CD4-positive, alpha-beta T cell (primary cell): ENCODE measurements at regions not wholly inside any gene's neighbourhood (a gene's known extent, or its start where the extent isn't known, plus 50 kb on each side); places are given as distances from the start of the nearest gene placed in this dataset.

ENCODE experiments used
- ATAC-seq: fragments of 200-7000 bp; cut with Tn5 transposase; one replicate; pipeline ENCODE4 v1.10.0; 2022; ENCODE audit warnings: mild to moderate bottlenecking; ENCODE audit not compliant: poor library complexity
- CTCF ChIA-PET: fragments of 350-600 bp; sonication (Branson Sonifier 250); formaldehyde crosslinking; loops from one replicate; lab custom pipeline; 2021; ENCODE audit warnings: antibody characterized with exemption, inconsistent platforms; lab: Charles Lee
- POLR2A ChIA-PET: fragments of 350-600 bp; sonication (Branson Sonifier 250); formaldehyde crosslinking; loops from one replicate; lab custom pipeline; 2021; ENCODE audit warnings: antibody characterized with exemption, inconsistent platforms; lab: Charles Lee
- DNase-seq, 14 experiments: peaks; one replicate each; pipeline ENCODE4 v3.0.0-alpha.2; 2013 to 2020; ENCODE audit warnings: mixed read lengths in 2 of 14
- H3K27ac ChIP-seq, 2 donors: one replicate each; pipeline versions ENCODE4 v1.5.1 to v1.7.0; 2013; ENCODE audit warnings: low read length in 2 of 2, low read depth in 1 of 2, mild to moderate bottlenecking in 1 of 2
- H3K27me3 ChIP-seq, 2 experiments: 1 replicate in 1 of 2; 2 replicates in 1 of 2; pipeline versions ENCODE4 v1.6.1 to v1.7.0; 2013; ENCODE audit warnings: low read length in 2 of 2, control low read depth in 1 of 2, mild to moderate bottlenecking in 1 of 2, moderate library complexity in 1 of 2; ENCODE audit not compliant: insufficient read depth in 2 of 2, control insufficient read depth in 1 of 2
- H3K36me3 ChIP-seq: one replicate; pipeline ENCODE4 v1.6.1; 2013; ENCODE audit warnings: low read length, control low read depth; ENCODE audit not compliant: insufficient read depth
- H3K4me1 ChIP-seq: one replicate; pipeline ENCODE4 v1.6.1; 2013; ENCODE audit warnings: low read length, control low read depth; ENCODE audit not compliant: insufficient read depth
- H3K4me3 ChIP-seq: one replicate; pipeline ENCODE4 v1.5.1; 2013; ENCODE audit warnings: mild to moderate bottlenecking, low read length, moderate library complexity
- H3K9me3 ChIP-seq, 2 experiments: 1 replicate in 1 of 2; 2 replicates in 1 of 2; pipeline versions ENCODE4 v1.6.1 to v1.7.0; 2013; ENCODE audit warnings: low read length in 2 of 2, mild to moderate bottlenecking in 2 of 2, control low read depth in 1 of 2, moderate library complexity in 1 of 2; ENCODE audit not compliant: control insufficient read depth in 1 of 2, insufficient read depth in 1 of 2
- H3K27ac Mint-ChIP-seq: one replicate; pipeline ENCODE4 v1.8.0; 2020; ENCODE audit warnings: mixed read lengths
- H3K27me3 Mint-ChIP-seq: one replicate; pipeline ENCODE4 v1.8.0; 2021; ENCODE audit warnings: mixed read lengths
- H3K36me3 Mint-ChIP-seq: one replicate; pipeline ENCODE4 v1.8.0; 2021; ENCODE audit warnings: low read depth, mixed read lengths
- H3K4me1 Mint-ChIP-seq: one replicate; pipeline ENCODE4 v1.8.0; 2021; ENCODE audit warnings: low read depth, mixed read lengths
- H3K4me3 Mint-ChIP-seq: one replicate; pipeline ENCODE4 v1.8.0; 2020; ENCODE audit warnings: mild to moderate bottlenecking, mixed read lengths
- H3K9me3 Mint-ChIP-seq: one replicate; pipeline ENCODE4 v1.8.0; 2020; ENCODE audit warnings: mixed read lengths
- intact Hi-C, 2 experiments: fragments of 100-400 bp; cut with DNase I in 1 of 2; cut with micrococcal nuclease in 1 of 2; formaldehyde crosslinking; loops; one replicate each; pipeline versions ENCODE4 v1.15.1 to v1.9.0; 2023 to 2025; cut with DNase I, micrococcal nuclease
- TF ChIP-seq, protein P1 (sequence below): fragments of 200-600 bp; IDR thresholded peaks from one replicate; pipeline ENCODE4 v1.8.0; 2022; ENCODE audit warnings: antibody characterized with exemption, mild to moderate bottlenecking

DNA sequence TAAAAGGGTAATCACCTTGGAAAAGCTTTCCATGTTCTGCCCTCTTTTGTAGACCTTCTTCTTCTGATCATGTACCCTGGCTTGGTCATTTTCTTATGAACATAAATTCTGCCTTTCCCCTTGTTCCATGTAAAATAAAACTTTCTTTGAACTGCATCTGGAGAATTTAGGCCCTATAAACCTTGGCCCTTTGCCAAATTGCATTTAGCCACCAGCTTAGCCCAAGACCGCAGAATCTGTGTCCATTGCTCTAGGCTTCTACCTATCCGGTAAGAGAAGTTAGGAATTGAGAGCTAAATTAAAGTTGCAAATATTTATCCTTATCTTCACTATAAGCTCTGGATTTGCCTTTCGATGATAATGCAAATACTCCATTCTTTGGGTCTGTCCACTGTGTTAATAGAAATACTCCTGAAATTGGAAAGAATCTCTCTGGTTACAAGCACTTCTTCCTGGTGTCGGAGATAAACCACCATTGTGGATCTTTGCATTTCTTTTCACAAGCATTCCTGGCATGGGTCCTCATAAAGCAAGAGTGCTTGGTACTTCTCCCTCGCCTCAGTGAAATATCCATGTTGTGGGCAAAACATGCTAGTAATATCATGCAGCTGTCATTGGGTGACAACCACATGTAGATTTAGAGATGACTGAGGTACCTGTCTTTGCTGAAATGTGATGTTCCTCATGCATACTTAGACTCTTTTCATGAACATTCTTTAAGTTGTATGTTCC lies 698.0 kb upstream of the WWC1 start:
- peaks cover 3 to 5% of the 10 kb centered on the region in 2 experiments for H3K9me3 ChIP-seq
- H3K4me3 ChIP-seq: no peak overlapping the region
- Mint-ChIP-seq H3K27ac (no peak overlapping the region), H3K4me3 (no peak overlapping the region), H3K4me1 (no peaks in the 10 kb centered on the region), H3K36me3 (no peaks in the 10 kb centered on the region), H3K9me3 (no peaks in the 10 kb centered on the region), H3K27me3 (no peaks in the 10 kb centered on the region)
- DNase-seq (no peak), ATAC-seq (no peak)
- TF ChIP-seq, protein P1, sequence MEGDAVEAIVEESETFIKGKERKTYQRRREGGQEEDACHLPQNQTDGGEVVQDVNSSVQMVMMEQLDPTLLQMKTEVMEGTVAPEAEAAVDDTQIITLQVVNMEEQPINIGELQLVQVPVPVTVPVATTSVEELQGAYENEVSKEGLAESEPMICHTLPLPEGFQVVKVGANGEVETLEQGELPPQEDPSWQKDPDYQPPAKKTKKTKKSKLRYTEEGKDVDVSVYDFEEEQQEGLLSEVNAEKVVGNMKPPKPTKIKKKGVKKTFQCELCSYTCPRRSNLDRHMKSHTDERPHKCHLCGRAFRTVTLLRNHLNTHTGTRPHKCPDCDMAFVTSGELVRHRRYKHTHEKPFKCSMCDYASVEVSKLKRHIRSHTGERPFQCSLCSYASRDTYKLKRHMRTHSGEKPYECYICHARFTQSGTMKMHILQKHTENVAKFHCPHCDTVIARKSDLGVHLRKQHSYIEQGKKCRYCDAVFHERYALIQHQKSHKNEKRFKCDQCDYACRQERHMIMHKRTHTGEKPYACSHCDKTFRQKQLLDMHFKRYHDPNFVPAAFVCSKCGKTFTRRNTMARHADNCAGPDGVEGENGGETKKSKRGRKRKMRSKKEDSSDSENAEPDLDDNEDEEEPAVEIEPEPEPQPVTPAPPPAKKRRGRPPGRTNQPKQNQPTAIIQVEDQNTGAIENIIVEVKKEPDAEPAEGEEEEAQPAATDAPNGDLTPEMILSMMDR: no peak
- ChIA-PET CTCF (no interaction called here), POLR2A (no interaction called here)
- no peaks in the 10 kb centered on the region for H3K36me3 ChIP-seq
- no peaks in the 10 kb centered on the region for H3K4me1 ChIP-seq
- H3K27ac ChIP-seq: no peak overlapping the region
- H3K27me3 ChIP-seq: no peaks in the 10 kb centered on the region
- intact Hi-C loops: no loop called here

DNA sequence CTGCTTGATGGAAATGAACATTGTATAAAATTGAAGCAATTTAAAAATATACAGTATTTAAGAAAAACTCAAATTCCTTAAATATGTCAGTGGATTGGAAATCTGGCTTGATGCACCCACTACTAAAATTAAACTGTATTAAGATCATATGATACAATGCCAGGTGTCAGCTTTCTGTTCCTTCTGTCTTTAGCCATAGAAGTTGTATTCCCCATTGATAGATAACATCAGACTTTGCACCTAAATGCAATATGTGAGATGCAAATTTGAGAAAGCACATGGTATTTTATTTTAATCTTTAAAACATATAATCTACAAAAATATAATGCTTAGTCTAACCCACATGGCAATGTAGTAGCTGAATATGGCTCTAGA lies 697.4 kb upstream of the WWC1 start:
- TF ChIP-seq, protein P1: no peak
- ChIA-PET POLR2A (no interaction called here), CTCF (no interaction called here)
- H3K27ac ChIP-seq: no peak overlapping the region
- DNase-seq: no peak
- Mint-ChIP-seq H3K4me3 (no peak overlapping the region), H3K27ac (no peak overlapping the region), H3K27me3 (no peaks in the 10 kb centered on the region), H3K36me3 (no peaks in the 10 kb centered on the region), H3K9me3 (no peaks in the 10 kb centered on the region), H3K4me1 (no peaks in the 10 kb centered on the region)
- intact Hi-C loops: no loop called here
- ATAC-seq: no peak
- H3K9me3 ChIP-seq: peaks cover 0 to 5% of the 10 kb centered on the region in 2 experiments
- H3K36me3 ChIP-seq: no peaks in the 10 kb centered on the region
- H3K4me3 ChIP-seq: no peak overlapping the region
- no peaks in the 10 kb centered on the region for H3K27me3 ChIP-seq
- H3K4me1 ChIP-seq: no peaks in the 10 kb centered on the region

DNA sequence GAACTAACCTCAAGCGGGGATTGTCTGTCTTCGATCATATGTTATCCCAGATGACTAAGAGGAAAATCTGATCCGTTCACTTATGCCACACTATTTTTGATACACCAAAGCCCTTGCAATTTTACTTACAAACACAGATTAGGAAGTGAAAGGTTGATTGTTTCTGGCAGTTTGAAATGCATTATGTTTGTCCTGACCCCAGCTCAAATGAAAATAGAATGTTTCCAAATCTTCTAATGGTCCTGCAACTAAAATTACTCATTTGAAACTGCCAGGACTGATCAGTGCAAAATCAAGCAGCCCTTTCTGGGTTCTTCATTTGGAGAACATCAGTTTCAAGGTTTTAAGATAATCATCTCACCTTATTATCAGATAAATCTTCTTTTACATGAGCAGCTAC lies 696.7 kb upstream of the WWC1 start:
- H3K27me3 Mint-ChIP-seq: no peaks in the 10 kb centered on the region
- intact Hi-C loops: no loop called here
- H3K4me1 Mint-ChIP-seq: no peaks in the 10 kb centered on the region
- no peaks in the 10 kb centered on the region for H3K4me1 ChIP-seq
- no peak overlapping the region for H3K4me3 ChIP-seq
- TF ChIP-seq, protein P1: no peak
- H3K36me3 ChIP-seq: no peaks in the 10 kb centered on the region
- no peak overlapping the region for H3K4me3 Mint-ChIP-seq
- DNase-seq (no peak), ATAC-seq (no peak)
- no peaks in the 10 kb centered on the region for H3K36me3 Mint-ChIP-seq
- CTCF ChIA-PET: no interaction called here
- H3K9me3 Mint-ChIP-seq: no peaks in the 10 kb centered on the region
- no peak overlapping the region for H3K27ac Mint-ChIP-seq
- POLR2A ChIA-PET: no interaction called here
- H3K27me3 ChIP-seq: no peaks in the 10 kb centered on the region
- no peak overlapping the region for H3K27ac ChIP-seq
- H3K9me3 ChIP-seq: peaks cover 0 to 5% of the 10 kb centered on the region in 2 experiments
